Endodermal cell (in vitro differentiated cells): ENCODE measurements at regions not wholly inside any gene's neighbourhood (a gene's known extent, or its start where the extent isn't known, plus 50 kb on each side); places are given as distances from the start of the nearest gene placed in this dataset.

Experiments used
- DNase-seq: peaks from one replicate; pipeline ENCODE4 v3.0.0-alpha.2; 2017
- H3K27ac ChIP-seq: 2 replicates; pipeline ENCODE4 v1.5.1; 2013; ENCODE audit warnings: mild to moderate bottlenecking, low read depth, low read length, moderate library complexity
- H3K27me3 ChIP-seq: 2 replicates; pipeline ENCODE4 v1.6.1; 2013; ENCODE audit warnings: mild to moderate bottlenecking, low read length, moderate library complexity; ENCODE audit not compliant: insufficient read depth, control insufficient read depth, poor library complexity, severe bottlenecking
- H3K36me3 ChIP-seq: 2 replicates; pipeline ENCODE4 v1.7.0; 2013; ENCODE audit warnings: mild to moderate bottlenecking, low read length, moderate library complexity; ENCODE audit not compliant: control insufficient read depth, insufficient read depth
- H3K4me1 ChIP-seq: one replicate; pipeline ENCODE4 v1.7.0; 2013; ENCODE audit warnings: low read length; ENCODE audit not compliant: control insufficient read depth, insufficient read depth
- H3K4me3 ChIP-seq: 2 replicates; pipeline ENCODE4 v1.5.1; 2013; ENCODE audit warnings: mild to moderate bottlenecking, low read length, moderate library complexity
- H3K9ac ChIP-seq: 2 replicates; pipeline ENCODE4 v1.6.1; 2013; ENCODE audit warnings: mild to moderate bottlenecking, low read length, moderate library complexity; ENCODE audit not compliant: poor library complexity, severe bottlenecking; ENCODE audit errors: extremely low read depth
- H3K9me3 ChIP-seq: 2 replicates; pipeline ENCODE4 v1.6.1; 2013; ENCODE audit warnings: mild to moderate bottlenecking, low read length, moderate library complexity; ENCODE audit not compliant: control insufficient read depth
- H3K27ac Mint-ChIP-seq: 2 replicates; pipeline ENCODE4 v1.8.0; 2020; ENCODE audit warnings: mixed read lengths
- H3K27me3 Mint-ChIP-seq: 2 replicates; pipeline ENCODE4 v1.8.0; 2021; ENCODE audit warnings: mild to moderate bottlenecking, mixed read lengths; ENCODE audit not compliant: insufficient read depth
- H3K36me3 Mint-ChIP-seq: 2 replicates; pipeline ENCODE4 v1.8.0; 2020; ENCODE audit warnings: low read depth, mixed read lengths
- H3K4me1 Mint-ChIP-seq: 2 replicates; pipeline ENCODE4 v1.8.0; 2020; ENCODE audit warnings: mixed read lengths
- H3K4me3 Mint-ChIP-seq: 2 replicates; pipeline ENCODE4 v1.8.0; 2020; ENCODE audit warnings: mild to moderate bottlenecking, moderate library complexity, mixed read lengths
- H3K9me3 Mint-ChIP-seq: 2 replicates; pipeline ENCODE4 v1.8.0; 2020; ENCODE audit warnings: mild to moderate bottlenecking, mixed read lengths
- CTCF ChIP-seq: fragments of 200-600 bp; sonication (generic); conservative IDR thresholded peaks from 2 replicates; pipeline ENCODE4 v1.5.0; 2021; ENCODE audit warnings: antibody characterized with exemption, mild to moderate bottlenecking
- WGBS, 2 experiments: methylation state at CpG; one replicate each; pipeline versions ENCODE4 v1.1.5 to v1.1.7; 2013; ENCODE audit warnings: missing lambda C conversion rate in 2 of 2, mixed read lengths in 1 of 2; ENCODE audit not compliant: insufficient coverage in 1 of 2, insufficient read length in 1 of 2; 5-methylcytosine and 5-hydroxymethylcytosine counted together

GRCh38 chr15:99916668-99917223 is 183.5 kb upstream of the LYSMD4 start:
- 82% methylated on average over 9 to 10 of the region's 10 CpGs for WGBS, 2 experiments
- no peak for DNase-seq
- Mint-ChIP-seq H3K27me3 (peaks cover 22% of the 10 kb centered on the region), H3K36me3 (no peaks in the 10 kb centered on the region), H3K27ac (no peak overlapping the region), H3K4me1 (no peaks in the 10 kb centered on the region), H3K4me3 (no peak overlapping the region), H3K9me3 (no peaks in the 10 kb centered on the region)
- Histone ChIP-seq H3K27me3 (no peaks in the 10 kb centered on the region), H3K9me3 (no peaks in the 10 kb centered on the region), H3K4me3 (no peak overlapping the region), H3K4me1 (no peaks in the 10 kb centered on the region), H3K36me3 (no peaks in the 10 kb centered on the region), H3K9ac (no peak overlapping the region), H3K27ac (no peak overlapping the region)
- no peak for TF ChIP-seq CTCF

GRCh38 chr15:99914723-99915122 is 181.5 kb upstream of the LYSMD4 start:
- Mint-ChIP-seq H3K36me3 (no peaks in the 10 kb centered on the region), H3K9me3 (no peaks in the 10 kb centered on the region), H3K4me1 (peaks cover 2% of the 10 kb centered on the region), H3K27ac (no peak overlapping the region), H3K4me3 (no peak overlapping the region), H3K27me3 (peaks cover 11% of the 10 kb centered on the region)
- Histone ChIP-seq H3K4me3 (no peak overlapping the region), H3K9ac (no peak overlapping the region), H3K27ac (no peak overlapping the region), H3K36me3 (no peaks in the 10 kb centered on the region), H3K4me1 (no peaks in the 10 kb centered on the region), H3K9me3 (no peaks in the 10 kb centered on the region), H3K27me3 (no peaks in the 10 kb centered on the region)
- WGBS, 2 experiments, result 88 to 95% methylated on average over 3 of the region's 3 CpGs
- TF ChIP-seq CTCF, result no peak
- no peak for DNase-seq

GRCh38 chr15:99911816-99912215 is 178.6 kb upstream of the LYSMD4 start:
- no peaks in the 10 kb centered on the region for H3K36me3 Mint-ChIP-seq

More at GRCh38 chr15:99911816-99912215, 178.6 kb upstream of the LYSMD4 start:
- WGBS, 2 experiments, result 90 to 95% methylated on average over 1 to 5 of the region's 5 CpGs
- Histone ChIP-seq H3K4me3 (no peak overlapping the region), H3K36me3 (no peaks in the 10 kb centered on the region), H3K27me3 (no peaks in the 10 kb centered on the region), H3K9me3 (no peaks in the 10 kb centered on the region), H3K4me1 (no peaks in the 10 kb centered on the region), H3K9ac (no peak overlapping the region), H3K27ac (no peak overlapping the region)
- Mint-ChIP-seq H3K27me3 (no peaks in the 10 kb centered on the region), H3K27ac (no peak overlapping the region), H3K9me3 (no peaks in the 10 kb centered on the region), H3K4me3 (no peak overlapping the region), H3K4me1 (peaks cover 2% of the 10 kb centered on the region)
- no peak for DNase-seq
- TF ChIP-seq CTCF, result no peak
